Heart left ventricle (tissue), 13 donors: ENCODE measurements at regions not wholly inside any gene's neighbourhood (a gene's known extent, or its start where the extent isn't known, plus 50 kb on each side); places are given as distances from the start of the nearest gene placed in this dataset.

Source experiments
- CTCF ChIP-seq, 12 donors: fragments of 200-600 bp; sonication (generic) in 4 of 12; IDR thresholded peaks; one replicate each; pipeline versions ENCODE4 v1.5.0 to v1.8.0; 2018 to 2022; ENCODE audit warnings: antibody characterized with exemption in 12 of 12, mild to moderate bottlenecking in 5 of 12
- POLR2A ChIP-seq, 2 donors: fragments of 450-650 bp; IDR thresholded peaks; one replicate each; pipeline ENCODE4 v1.6.1; 2017; ENCODE audit warnings: antibody characterized with exemption in 2 of 2, mild to moderate bottlenecking in 2 of 2, moderate library complexity in 2 of 2
- donor health status: ischemic (EF 13 %, LVEDD 7.1; RV severe dilation, severe dysfunction).
- donor health status: DM: no; HTN: yes; CAD: no.
- donor health status: DM: no; HTN: no; CAD: no.
- donor health status: ischemic (EF 25% LVEDD 6.9; RV normal size, moderate dysfunction).
- donor health status: ischemic (EF 25% LVEDD 5.7; RV mildly dilated, moderate dysfunction).
- donor health status: ischemic (EF 35%, LVEDD 5.7; RV mildly dilated, moderate dysfunction).
- donor health status: nonischemic (EF 11% LVEDD 7.7; RV severe dilation, severe dysfunction).
- donor health status: DM: yes; HTN: yes; CAD: no.
- donor health status: PGD.
- donor health status: ischemic (EF 29% LVEDD 5.4; RV normal size, mild dysfunction).
- donor health status: nonischemic (EF 23%, LVEDD 6.1; RV moderate dilation, normal function).

GRCh38 chr2:78061301-78061700, 539.1 kb upstream of the LRRTM4 start:
- TF ChIP-seq CTCF (IDR thresholded peaks at IDR 0.05) (no peak), POLR2A (IDR thresholded peaks at IDR 0.05) (no peak)
